ENCODE measurements at regions not wholly inside any gene's neighbourhood (a gene's known extent, or its start where the extent isn't known, plus 50 kb on each side); places are given as distances from the start of the nearest gene placed in this dataset.

DNA sequence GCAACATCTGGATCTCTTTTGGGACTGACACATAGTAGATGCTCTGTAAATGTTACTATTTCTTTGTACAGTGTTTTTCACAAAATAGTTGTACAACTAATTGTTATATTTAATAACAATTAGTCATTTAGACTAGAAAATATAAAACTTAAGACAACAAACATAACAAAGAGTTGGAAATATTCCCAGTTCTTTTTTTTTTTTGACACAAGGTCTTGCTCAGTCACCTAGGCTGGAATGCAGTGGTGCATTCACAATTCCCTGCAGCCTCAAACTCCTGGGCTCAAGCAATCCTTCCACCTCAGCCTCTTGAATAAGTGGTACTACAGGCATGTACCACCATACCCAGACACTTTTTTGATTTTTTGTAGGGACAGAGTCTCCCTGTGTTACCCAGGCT, 105.8 kb downstream of the UTRN start:
- TF ChIP-seq, protein P1, sequence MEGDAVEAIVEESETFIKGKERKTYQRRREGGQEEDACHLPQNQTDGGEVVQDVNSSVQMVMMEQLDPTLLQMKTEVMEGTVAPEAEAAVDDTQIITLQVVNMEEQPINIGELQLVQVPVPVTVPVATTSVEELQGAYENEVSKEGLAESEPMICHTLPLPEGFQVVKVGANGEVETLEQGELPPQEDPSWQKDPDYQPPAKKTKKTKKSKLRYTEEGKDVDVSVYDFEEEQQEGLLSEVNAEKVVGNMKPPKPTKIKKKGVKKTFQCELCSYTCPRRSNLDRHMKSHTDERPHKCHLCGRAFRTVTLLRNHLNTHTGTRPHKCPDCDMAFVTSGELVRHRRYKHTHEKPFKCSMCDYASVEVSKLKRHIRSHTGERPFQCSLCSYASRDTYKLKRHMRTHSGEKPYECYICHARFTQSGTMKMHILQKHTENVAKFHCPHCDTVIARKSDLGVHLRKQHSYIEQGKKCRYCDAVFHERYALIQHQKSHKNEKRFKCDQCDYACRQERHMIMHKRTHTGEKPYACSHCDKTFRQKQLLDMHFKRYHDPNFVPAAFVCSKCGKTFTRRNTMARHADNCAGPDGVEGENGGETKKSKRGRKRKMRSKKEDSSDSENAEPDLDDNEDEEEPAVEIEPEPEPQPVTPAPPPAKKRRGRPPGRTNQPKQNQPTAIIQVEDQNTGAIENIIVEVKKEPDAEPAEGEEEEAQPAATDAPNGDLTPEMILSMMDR (IDR thresholded peaks at IDR 0.05), result no peak
- no peak for TF ChIP-seq POLR2A (IDR thresholded peaks at IDR 0.05)
- intact Hi-C loops (cut with DNase I), result no loop called here
- DNase-seq, result no peak

GRCh38 chr6:144392536-144392935, 107.4 kb downstream of the UTRN start:
- intact Hi-C loops (cut with DNase I), result no loop called here
- WGBS, 2 donors, result 74 to 82% methylated on average over 1 of the region's 1 CpG
- H3K4me1 ChIP-seq, result peaks cover 5% of the 10 kb centered on the region
- H3K27ac ChIP-seq, result no peak overlapping the region
- no peaks in the 10 kb centered on the region for H3K9me3 ChIP-seq
- TF ChIP-seq, protein P1 (IDR thresholded peaks at IDR 0.05), result no peak
- TF ChIP-seq POLR2A (IDR thresholded peaks at IDR 0.05), result no peak
- DNase-seq, result no peak
- no peak overlapping the region for H3K4me3 ChIP-seq
- H3K36me3 ChIP-seq (replicated peaks in 1 of 2; ENCODE audit: insufficient read depth in 1 of 2, low read depth in 2 of 2), result no peaks in the 10 kb centered on the region
- no peak for ATAC-seq
- no peaks in the 10 kb centered on the region for H3K27me3 ChIP-seq

More for the DNA sequence above, 105.8 kb downstream of the UTRN start:
- peaks cover 12% of the 10 kb centered on the region for H3K4me1 ChIP-seq
- no peak overlapping the region for H3K4me3 ChIP-seq
- no peak for ATAC-seq
- H3K9me3 ChIP-seq, result no peaks in the 10 kb centered on the region
- no peaks in the 10 kb centered on the region for H3K36me3 ChIP-seq (replicated peaks in 1 of 2; ENCODE audit: insufficient read depth in 1 of 2, low read depth in 2 of 2)
- no peak overlapping the region for H3K27ac ChIP-seq
- H3K27me3 ChIP-seq, result no peaks in the 10 kb centered on the region

DNA sequence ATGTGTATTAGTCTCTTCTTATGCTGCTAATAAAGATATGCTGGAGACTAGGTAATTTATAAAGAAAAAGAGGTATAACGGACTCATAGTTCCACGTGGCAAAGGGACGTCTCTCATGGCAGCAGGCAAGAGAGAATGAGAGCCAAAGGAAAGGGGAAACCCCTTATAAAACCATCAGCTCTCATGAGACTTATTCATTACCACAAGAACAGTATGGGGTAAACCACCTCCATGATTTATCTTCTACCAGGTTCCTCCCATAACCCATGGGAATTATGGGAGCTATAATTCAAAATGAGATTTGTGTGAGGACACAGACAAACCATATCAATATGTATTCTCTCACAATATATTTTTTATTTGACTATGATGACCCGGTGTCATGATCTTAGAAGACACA, 109.1 kb downstream of the UTRN start:
- ATAC-seq, result no peak
- no peaks in the 10 kb centered on the region for H3K9me3 ChIP-seq
- TF ChIP-seq POLR2A (IDR thresholded peaks at IDR 0.05), result no peak
- TF ChIP-seq, protein P1 (IDR thresholded peaks at IDR 0.05), result no peak
- H3K4me1 ChIP-seq, result peaks cover 5% of the 10 kb centered on the region
- H3K36me3 ChIP-seq (replicated peaks in 1 of 2; ENCODE audit: insufficient read depth in 1 of 2, low read depth in 2 of 2), result no peaks in the 10 kb centered on the region
- intact Hi-C loops (cut with DNase I), result no loop called here
- H3K27me3 ChIP-seq, result no peaks in the 10 kb centered on the region
- no peak for DNase-seq
- H3K27ac ChIP-seq, result no peak overlapping the region
- WGBS, 2 donors, result 86 to 97% methylated on average over 4 of the region's 4 CpGs
- no peak overlapping the region for H3K4me3 ChIP-seq

DNA sequence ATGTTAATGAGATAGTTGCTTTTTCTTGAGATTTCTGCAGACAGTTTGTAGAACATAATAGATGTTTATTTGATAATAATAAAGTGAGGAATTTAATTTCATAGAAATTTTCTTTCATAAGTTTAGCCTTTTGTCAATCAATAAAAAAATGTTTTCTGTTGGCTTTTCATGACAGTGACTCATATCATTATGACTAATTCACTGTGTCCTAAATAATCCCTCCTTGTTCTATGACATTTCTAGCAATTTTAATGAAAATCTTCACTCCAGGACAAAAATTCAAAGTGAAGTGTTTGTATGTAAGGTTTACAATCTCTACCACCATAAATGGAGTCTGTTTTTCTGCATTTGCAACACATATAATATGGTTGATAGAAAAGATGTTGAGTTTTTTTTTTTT, 109.9 kb downstream of the UTRN start:
- Histone ChIP-seq H3K4me1 (peaks cover 5% of the 10 kb centered on the region), H3K36me3 (replicated peaks in 1 of 2; ENCODE audit: insufficient read depth in 1 of 2, low read depth in 2 of 2) (no peaks in the 10 kb centered on the region), H3K27ac (no peak overlapping the region), H3K4me3 (no peak overlapping the region), H3K9me3 (no peaks in the 10 kb centered on the region), H3K27me3 (no peaks in the 10 kb centered on the region)
- no peak for TF ChIP-seq POLR2A (IDR thresholded peaks at IDR 0.05)
- TF ChIP-seq, protein P1 (IDR thresholded peaks at IDR 0.05), result no peak
- intact Hi-C loops (cut with DNase I), result no loop called here
- ATAC-seq, result no peak
- no peak for DNase-seq

- no peaks in the 10 kb centered on the region for H3K9me3 ChIP-seq
- no peaks in the 10 kb centered on the region for H3K36me3 ChIP-seq (replicated peaks in 1 of 2; ENCODE audit: insufficient read depth in 1 of 2, low read depth in 2 of 2)
- H3K27me3 ChIP-seq, result no peaks in the 10 kb centered on the region
- TF ChIP-seq POLR2A (IDR thresholded peaks at IDR 0.05), result no peak
- TF ChIP-seq, protein P1 (IDR thresholded peaks at IDR 0.05), result no peak
- intact Hi-C loops (cut with DNase I), result no loop called here
- no peak for DNase-seq
- peaks cover 5% of the 10 kb centered on the region for H3K4me1 ChIP-seq
- WGBS, 2 donors, result 81 to 86% methylated on average over 1 of the region's 1 CpG
- ATAC-seq, result no peak
- no peak overlapping the region for H3K27ac ChIP-seq
- H3K4me3 ChIP-seq, result no peak overlapping the region
Observed at GRCh38 chr6:144395826-144396225, 110.7 kb downstream of the UTRN start.
